RKO (cell line): ENCODE measurements at regions not wholly inside any gene's neighbourhood (a gene's known extent, or its start where the extent isn't known, plus 50 kb on each side); places are given as distances from the start of the nearest gene placed in this dataset.

Experiments used
- DNase-seq: peaks from one replicate; pipeline ENCODE4 v3.0.0-alpha.2; 2016; ENCODE audit warnings: low spot score

- DNase-seq = no peak
These were observed 177.3 kb upstream of the C9orf72 start for GRCh38 chr9:27750566-27750965.

GRCh38 chr9:27752069-27752468 is 178.8 kb upstream of the C9orf72 start:
- DNase-seq = no peak

- DNase-seq = no peak
These were observed 182.6 kb upstream of the C9orf72 start for GRCh38 chr9:27755846-27756245.

GRCh38 chr9:27756418-27756817 is 183.1 kb upstream of the C9orf72 start:
- DNase-seq = no peak

GRCh38 chr9:27763831-27764230 is 190.6 kb upstream of the C9orf72 start:
- DNase-seq = no peak

- DNase-seq = no peak
These were observed 192.2 kb upstream of the C9orf72 start for GRCh38 chr9:27765266-27766072.

- no peak for DNase-seq
These were observed 193.0 kb upstream of the C9orf72 start for GRCh38 chr9:27766073-27766835.

GRCh38 chr9:27768781-27769180 is 195.5 kb upstream of the C9orf72 start:
- DNase-seq = no peak

GRCh38 chr9:27770541-27770940 is 197.3 kb upstream of the C9orf72 start:
- no peak for DNase-seq

- DNase-seq = no peak
These were observed 198.7 kb upstream of the C9orf72 start for GRCh38 chr9:27771803-27772545.

GRCh38 chr9:27784847-27785713 is 211.8 kb upstream of the C9orf72 start:
- no peak for DNase-seq

GRCh38 chr9:27785714-27786100 is 212.4 kb upstream of the C9orf72 start:
- no peak for DNase-seq

- DNase-seq = no peak
These were observed 214.6 kb upstream of the C9orf72 start for GRCh38 chr9:27787891-27788290.

GRCh38 chr9:27791311-27791710 is 218.0 kb upstream of the C9orf72 start:
- DNase-seq = peak; percentile 11

- no peak for DNase-seq
These were observed 219.8 kb upstream of the C9orf72 start for GRCh38 chr9:27792971-27793689.

- peak; percentile 1 for DNase-seq
These were observed 226.0 kb upstream of the C9orf72 start for GRCh38 chr9:27799326-27799725.

GRCh38 chr9:27800159-27800558 is 226.9 kb upstream of the C9orf72 start:
- DNase-seq = no peak

GRCh38 chr9:27800692-27801370 is 227.6 kb upstream of the C9orf72 start:
- DNase-seq = no peak

- no peak for DNase-seq
These were observed 228.3 kb upstream of the C9orf72 start for GRCh38 chr9:27801545-27801944.

GRCh38 chr9:27802418-27802817 is 229.1 kb upstream of the C9orf72 start:
- DNase-seq = no peak
